ENCODE measurements at regions not wholly inside any gene's neighbourhood (a gene's known extent, or its start where the extent isn't known, plus 50 kb on each side); places are given as distances from the start of the nearest gene placed in this dataset.
"Not testable (repeated sequence)": the region's sequence is repeated elsewhere in the genome, so short reads cannot be mapped to it uniquely, and the experiment has no call there.

DNA sequence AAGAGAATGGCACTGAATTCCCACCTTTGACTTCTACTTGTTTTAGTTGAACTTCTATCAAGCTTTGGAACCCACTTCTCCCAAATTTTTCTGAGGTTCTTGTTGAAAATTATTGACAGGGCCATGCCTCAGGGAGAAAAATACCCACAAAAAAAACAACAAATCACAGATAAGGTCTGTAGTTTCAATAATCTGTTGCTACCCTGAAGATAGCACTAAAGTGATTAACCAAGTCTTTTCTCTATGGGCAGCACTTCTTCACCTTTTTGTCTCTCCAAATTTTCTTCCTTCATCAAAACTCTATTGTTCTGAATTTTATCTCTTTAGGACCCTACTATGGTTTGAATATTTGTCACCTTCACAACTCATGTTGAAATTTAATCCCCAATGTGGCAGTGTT is 154.3 kb upstream of the FGF10 start:
- DNase-seq = no peak

DNA sequence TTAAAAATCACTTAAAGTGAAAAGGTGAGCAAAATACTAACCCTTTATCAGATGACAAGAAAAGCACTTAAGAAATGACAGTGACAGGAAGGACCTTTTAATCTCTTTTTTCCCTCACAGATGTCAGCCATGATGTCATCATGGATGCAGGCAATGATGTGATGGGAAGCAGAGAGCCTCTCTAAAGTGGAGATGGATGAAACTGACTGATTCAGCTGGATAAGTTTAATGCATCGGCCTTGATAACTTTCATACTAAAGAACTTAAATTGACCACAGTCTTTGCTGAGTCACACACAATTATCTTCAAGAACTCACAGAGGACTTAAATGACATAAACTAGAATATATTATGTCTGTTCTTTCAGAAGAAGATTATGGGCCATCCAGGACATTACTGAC is 153.2 kb upstream of the FGF10 start:
- no peak for DNase-seq

DNA sequence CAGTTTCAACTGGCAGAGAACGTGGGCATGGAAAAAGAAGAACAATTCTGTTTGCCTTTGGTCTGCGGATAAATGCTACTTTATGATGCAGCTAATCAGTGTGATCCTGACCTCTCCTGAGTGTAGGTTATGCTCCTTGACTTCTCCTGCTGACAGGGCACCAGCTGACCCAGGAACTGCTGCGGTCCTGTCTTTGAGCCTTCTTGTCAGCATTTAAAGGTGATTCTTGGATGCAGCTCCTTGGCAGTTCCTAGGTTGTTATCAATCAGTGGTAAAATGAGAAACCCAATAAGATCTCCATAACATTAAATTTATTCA is 150.3 kb upstream of the FGF10 start:
- no peak for DNase-seq

DNA sequence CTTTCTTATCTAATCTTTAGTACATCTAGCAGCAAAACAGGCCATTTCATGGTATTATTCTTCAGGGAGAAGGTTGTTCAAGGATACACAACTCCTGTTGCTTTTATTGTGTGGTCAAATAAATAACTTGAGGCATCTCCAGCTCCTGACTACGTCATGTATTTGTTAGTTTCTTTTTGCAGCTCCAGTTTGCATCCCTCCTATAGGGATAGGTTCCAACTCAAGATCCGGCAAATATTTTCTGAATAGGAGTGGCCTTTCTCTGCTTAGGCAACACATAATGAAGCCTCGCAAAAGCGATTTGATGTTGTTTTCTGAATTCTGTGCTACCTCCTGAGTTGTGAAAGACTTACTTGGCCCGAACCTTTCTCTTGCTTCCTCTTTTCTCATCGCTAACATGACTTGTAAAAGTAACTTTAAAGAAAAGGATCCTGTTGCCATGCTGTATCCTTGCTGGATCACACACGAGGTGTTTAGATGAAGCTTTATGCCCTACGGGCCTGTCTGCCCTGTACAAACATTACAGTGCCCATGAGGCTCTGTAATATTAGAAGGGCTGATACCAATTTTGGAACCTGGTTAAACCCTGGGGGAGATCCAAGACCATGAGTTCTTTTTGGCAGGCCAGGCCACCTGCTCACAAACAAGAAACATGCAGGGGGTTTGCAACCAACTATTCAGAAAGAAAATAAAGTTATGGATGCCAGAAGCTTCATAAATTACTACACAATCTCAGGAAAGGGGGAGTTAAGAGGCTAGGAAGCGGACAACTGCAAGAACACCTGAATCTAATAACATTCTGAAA is 149.8 kb upstream of the FGF10 start:
- no peak for DNase-seq

DNA sequence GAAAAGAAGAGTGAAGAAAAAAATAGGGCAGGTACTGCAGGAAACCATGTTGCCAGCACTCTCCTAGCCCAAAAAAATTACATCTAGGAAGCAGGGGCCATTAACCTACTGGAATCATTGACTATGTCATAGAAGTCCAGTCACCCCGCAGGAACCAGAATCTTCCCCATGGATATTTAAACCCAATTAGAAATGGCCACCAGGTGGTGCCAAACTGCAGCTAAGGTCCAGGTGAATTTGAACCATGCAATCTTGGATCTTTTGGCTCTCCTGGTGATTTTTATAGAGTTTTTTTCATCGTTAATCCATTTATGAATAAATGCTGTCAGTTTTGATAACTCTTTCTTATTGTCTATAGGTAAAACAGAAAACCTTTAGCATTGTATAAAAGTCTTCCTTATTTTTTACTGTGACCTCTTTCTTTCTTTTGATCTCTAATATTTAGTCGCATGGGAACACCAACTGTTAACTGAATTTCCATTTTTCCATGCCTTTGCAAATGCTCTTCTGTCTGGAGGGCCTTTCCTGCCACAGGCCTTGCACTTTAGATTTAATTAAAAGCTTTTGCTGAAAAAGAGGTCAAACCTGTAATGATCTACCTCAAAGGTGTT is 147.5 kb upstream of the FGF10 start:
- peak in 5 of 56 donors; percentile 1 to 37 (median 4) for DNase-seq

DNA sequence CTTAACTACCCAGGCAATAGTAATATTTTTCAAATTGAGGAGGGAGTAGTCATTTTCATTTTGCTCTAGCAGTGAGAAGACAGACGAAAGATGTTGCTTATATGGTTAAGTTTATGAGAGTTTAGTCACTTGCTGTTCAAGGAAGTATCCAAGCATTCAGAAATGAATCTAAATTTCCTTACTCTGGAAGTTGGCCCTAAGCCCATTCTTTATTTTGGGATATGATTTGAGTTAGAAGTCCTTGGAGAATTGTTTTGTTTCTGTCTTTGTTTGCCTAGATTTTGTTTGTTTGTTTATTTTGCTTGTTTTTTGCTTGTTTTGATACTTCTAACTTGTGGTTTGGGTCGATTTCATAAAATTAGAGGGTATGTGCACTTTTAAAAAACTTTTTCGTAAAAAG is 146.4 kb upstream of the FGF10 start:
- no peak for DNase-seq

DNA sequence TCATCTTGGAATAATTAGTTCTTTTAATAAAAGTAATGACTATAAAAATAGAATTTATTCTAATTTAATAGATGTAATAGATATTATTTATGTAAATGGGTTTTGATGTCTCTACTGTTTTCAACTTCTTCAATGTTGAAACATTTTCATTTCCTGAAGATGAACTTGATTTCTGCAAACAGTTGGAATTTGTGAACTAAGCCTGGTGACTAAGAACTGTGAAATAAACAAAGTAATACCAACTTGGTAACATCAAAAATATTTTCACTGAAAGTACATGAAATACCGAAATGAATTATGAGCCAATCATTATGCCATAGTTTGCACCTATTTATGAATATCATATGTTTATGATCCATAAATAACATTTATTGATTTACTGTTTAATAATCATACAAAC is 143.8 kb upstream of the FGF10 start:
- no peak for DNase-seq

DNA sequence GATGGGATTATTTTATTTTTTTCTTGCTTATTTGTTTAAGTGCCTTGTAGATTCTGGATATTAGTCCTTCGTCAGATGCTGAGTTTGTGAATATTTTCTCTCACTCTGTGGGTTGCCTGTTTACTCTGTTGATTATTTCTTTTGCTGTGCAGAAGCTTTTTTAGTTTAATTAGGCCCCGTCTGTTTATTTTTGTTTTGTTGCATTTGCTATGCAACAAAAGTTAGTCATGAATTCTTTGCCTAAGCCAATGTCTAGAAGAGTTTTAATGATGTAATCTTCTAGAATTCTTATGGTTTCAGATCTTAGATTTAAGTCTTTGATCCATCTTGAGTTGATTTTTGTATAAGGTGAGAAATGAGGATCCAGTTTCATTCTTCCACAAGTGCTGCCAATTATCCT is 142.5 kb upstream of the FGF10 start:
- DNase-seq = not testable (repeated sequence)

DNA sequence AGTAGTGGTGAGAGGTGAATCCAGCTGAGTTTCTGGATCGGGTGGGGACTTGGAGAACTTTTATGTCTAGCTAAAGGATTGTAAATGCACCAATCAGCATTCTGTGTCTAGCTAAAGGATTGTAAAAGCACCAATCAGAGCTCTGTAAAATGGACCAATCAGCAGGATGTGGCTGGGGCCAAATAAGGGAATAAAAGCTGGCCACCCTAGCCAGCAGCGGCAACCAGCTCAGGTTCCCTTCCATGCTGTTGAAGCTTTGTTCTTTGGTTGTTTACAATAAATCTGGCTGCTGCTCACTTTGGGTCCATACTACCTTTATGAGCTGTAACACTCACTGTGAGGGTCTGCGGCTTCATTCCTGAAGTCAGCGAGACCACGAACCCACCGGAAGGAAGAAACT is 141.6 kb upstream of the FGF10 start:
- DNase-seq = not testable (repeated sequence)

DNA sequence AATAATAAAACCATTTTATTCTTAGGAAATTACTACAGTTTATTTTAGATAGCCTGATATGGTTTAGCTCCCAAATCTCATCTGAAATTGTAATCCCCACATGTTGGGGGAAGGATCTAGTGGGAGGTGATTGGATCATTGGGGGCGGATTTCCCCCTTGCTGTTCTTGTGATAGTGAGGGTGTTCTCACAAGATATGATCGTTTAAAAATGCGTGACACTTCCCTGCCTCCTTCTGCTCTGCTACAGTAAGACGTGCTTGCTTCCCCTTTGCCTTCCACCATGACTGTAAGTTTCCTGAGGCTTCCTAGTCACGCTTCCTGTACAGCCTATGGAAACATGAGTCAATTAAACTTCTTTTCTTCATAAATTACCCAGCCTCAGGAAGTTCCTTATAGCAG is 122.4 kb upstream of the FGF10 start:
- DNase-seq = no peak

DNA sequence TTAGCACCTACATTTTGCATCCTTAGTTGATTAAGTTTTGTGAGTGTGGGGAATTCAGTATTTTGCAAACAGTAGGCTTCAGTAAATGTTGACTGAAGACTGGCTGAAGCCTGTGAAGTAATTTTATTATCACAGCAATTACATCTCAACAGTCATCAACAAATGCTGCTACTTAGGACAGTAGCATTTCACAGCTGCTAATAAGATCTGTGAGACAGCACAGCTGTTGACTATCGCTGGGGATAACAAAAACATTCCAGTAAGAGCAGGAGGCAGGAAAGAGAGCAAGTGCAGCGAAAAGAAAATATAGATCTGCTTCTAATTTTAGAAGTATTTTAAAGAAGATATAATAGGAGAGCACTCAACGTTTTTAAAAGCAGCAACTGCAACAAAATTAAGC is 117.3 kb upstream of the FGF10 start:
- no peak for DNase-seq

DNA sequence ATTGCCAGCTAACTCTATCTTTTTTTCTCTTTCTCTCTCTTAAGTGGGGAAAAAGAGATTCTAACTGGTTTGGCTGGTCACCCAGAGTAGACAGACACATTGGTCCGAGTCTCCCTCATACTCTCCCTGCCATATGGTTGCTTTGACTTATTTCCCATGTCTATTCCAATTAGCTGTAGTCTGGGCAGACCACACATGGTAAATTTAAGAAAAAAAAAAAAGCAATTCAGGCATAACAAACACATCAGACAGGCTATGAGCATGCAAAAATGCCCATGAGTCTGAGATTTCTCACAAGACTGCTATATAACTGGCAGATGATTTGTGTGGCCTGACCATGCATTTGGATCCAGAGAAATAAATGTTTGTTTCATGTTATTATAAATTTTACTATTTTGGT is 110.2 kb upstream of the FGF10 start:
- DNase-seq = no peak

DNA sequence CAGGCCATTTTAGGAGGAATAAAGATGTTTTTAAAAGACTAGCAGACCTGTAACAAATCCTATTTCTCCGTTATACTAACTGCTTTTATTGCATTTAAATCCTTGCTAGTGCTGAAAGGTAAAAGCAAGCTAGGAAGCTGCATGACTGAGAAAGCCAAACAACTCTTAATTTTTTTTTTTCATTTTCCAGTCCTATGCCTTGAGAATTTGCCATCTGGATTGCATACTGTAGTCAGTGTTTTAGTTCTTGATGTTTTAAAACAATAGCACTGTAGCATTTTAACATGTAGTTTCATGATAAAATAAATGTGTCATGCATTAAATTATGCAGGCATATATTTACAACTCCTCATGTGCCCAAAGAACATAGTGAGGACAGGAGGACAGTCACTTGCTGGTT is 108.4 kb upstream of the FGF10 start:
- no peak for DNase-seq

DNA sequence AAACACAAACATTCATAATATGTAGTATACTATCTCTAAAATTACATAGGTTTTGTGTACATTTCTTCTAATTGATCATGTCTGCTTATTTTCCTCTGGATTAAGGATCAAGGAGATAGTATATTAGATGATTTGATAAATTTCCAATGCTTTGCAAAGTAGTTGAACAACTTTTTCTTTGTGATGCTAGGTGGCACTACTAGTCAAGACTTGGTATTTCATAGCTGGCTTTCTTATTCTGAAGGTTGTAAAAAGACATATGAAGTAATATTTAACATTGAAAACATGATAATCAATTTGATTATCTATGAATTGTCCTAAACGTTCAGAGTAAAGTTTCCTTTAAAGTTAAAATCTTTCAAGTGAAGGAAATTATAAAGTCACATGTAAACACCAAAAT is 106.1 kb upstream of the FGF10 start:
- DNase-seq = no peak

DNA sequence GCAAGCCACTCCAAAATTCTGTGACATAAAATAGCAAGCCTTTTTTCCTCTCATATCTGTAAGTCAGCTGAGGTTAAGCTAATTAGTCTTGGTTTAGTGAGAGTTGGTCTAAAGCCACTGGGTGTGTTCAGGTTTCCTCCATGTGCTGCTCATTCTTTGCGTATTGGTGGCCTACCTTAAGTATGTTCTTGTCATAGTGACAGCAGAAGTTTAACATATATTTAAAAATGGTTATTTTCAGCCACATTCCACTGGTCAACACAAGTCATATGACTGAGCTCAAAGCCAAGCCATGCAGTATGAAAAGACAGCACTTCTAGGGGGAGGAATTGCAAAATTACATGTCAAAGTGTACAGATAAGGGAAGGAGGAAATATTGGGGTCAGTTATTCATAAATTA is 100.5 kb upstream of the FGF10 start:
- DNase-seq = no peak

DNA sequence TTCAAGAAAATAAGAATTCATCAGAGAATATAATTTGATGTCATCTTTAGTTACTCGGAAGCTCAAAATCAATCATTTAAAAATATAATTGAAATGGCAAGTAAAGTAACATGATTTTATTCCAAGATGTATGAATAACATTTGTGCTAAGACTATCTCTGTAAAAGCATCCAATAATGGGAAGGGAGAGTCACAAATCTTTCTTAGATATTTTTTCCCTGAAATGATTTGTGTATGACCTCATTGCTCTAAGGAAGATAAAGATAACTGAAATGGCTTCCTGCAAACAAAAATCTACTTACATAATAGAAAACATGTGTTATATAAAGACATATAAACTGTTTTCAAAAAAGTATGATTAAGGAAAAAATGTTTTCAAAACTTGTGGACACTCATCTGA is 97.4 kb upstream of the FGF10 start:
- no peak for DNase-seq

DNA sequence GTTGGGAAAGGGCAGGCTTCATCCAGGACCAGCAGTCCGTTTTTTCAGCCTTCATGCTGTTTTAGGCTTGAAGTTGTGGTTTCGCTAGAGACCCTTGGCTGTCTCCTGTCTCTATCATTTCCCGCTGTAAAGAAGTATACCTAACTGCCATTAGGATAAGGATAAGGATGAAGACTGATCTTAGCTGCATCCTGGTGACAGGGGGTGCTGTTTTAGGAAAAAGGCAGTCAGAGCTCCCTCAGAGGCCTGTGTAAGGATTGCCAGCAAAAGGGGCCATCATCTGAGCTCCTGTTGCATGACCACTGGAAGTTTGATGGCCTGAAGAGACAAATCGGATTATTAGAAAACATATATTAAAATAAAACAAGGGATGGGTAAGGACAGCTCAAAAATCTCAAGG is 64.8 kb upstream of the FGF10 start:
- no peak for DNase-seq

DNA sequence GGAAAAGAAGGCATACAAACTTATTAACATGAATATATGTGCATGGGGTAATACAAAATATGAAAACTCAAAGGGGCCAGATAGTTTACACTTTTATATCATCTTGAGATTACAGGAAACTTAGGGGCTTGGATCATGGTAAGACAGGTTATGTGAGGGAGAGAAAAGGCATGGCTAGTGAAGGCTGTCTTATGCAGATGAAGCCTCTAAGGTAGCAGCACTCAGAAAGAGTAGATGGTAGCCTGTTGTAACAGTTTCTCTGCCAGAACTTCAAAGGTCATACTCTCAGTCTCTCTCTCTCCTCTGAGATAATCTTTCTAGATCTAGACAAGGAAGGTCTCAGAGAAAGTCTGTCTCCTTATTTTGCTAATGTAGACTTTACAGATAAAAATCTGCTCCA is 57.2 kb upstream of the FGF10 start:
- no peak for DNase-seq

DNA sequence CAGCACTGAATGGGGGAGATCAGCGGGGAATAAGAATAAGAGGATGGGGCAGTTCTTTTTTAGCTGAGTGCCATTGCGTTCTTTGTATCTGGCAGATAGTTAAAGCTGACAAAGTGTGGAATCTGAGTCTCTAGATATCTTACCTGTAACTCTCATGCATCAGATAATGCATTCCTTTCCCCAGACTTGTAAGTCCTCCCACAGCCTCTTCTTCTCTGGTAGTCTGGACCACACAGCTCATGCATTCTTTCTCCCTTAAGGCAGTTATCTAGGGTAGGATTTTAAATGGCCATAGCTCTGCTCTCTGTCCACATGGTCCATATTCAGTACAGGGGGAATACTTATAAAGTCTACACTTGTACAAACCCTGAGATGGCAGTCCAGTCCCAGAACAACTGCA is 54.0 kb upstream of the FGF10 start:
- DNase-seq = no peak

DNA sequence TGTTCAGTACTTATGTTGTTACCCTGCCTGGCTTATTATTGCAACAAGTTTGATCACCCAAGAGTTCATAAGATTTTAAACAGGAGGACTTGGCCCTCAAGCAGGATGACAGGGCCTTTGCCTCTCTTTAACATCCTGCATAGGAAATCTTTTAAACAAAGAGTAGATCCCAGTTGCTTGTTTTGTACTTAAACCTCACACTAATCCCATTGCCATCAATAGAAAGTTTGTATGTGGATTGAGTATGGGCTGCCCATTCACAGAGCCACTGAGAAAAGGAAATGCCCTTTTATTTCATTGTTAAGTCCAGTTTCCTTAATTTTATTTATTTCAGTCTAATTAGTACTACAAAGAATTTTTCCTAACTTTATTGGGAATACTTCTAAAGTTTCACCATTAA is 52.2 kb upstream of the FGF10 start:
- no peak for DNase-seq

DNA sequence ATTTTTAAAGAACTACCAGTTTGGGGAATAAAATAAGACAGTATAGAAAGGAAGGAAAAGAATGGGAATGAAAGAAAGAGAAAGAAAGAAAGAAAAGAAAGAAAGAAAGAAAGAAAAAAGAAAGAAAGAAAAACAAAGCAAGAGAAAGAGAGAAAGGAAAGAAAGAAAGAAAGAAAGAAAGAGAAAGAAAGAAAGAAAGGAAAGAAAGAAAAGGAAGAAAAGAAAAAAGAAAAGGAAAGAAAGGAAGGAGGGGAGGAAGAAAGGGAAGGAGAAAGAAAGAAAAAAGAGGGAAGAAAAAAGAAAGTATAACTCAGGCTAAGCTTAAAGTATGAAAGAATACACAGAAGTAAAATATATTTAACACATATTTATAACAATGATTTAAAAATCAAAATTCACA is 51.0 kb upstream of the FGF10 start:
- DNase-seq = no peak

Data from amygdala (tissue), 56 donors.